WTC11 (cell line): ENCODE measurements at regions not wholly inside any gene's neighbourhood (a gene's known extent, or its start where the extent isn't known, plus 50 kb on each side); places are given as distances from the start of the nearest gene placed in this dataset.

ENCODE experiments used
- ATAC-seq: fragments of 200-7000 bp; cut with Tn5 transposase; 2 replicates; pipeline ENCODE4 v1.10.0; 2021; ENCODE audit warnings: mild to moderate bottlenecking, moderate library complexity
- CTCF ChIA-PET: fragments of 300-600 bp; sonication (Branson Sonifier 250); formaldehyde crosslinking; loops from one replicate; lab custom pipeline; 2021; ENCODE audit warnings: antibody characterized with exemption; lab: Charles Lee
- POLR2A ChIA-PET: fragments of 350-600 bp; sonication (Branson Sonifier 250); formaldehyde crosslinking; loops from one replicate; lab custom pipeline; 2021; ENCODE audit warnings: antibody characterized with exemption; lab: Charles Lee
- DNase-seq: peaks from one replicate; pipeline ENCODE4 v3.0.0; 2021; ENCODE audit warnings: low spot score
- H3K27ac Mint-ChIP-seq: 2 replicates; pipeline ENCODE4 v1.8.0; 2021; ENCODE audit warnings: mixed read lengths
- H3K27me3 Mint-ChIP-seq: 2 replicates; pipeline ENCODE4 v1.8.0; 2021; ENCODE audit warnings: low read depth, mild to moderate bottlenecking, moderate library complexity, mixed read lengths
- H3K36me3 Mint-ChIP-seq: 2 replicates; pipeline ENCODE4 v1.8.0; 2021; ENCODE audit warnings: mixed read lengths
- H3K4me1 Mint-ChIP-seq: 2 replicates; pipeline ENCODE4 v1.8.0; 2022; ENCODE audit warnings: mixed read lengths
- H3K4me3 Mint-ChIP-seq: 2 replicates; pipeline ENCODE4 v1.8.0; 2021; ENCODE audit warnings: mild to moderate bottlenecking, moderate library complexity, mixed read lengths
- H3K9me3 Mint-ChIP-seq: 2 replicates; pipeline ENCODE4 v1.8.0; 2021; ENCODE audit warnings: mixed read lengths
- ATF1 ChIP-seq: sonication (generic); formaldehyde crosslinking; IDR thresholded peaks from 2 replicates; pipeline ENCODE4 v1.8.1; 2023; ENCODE audit warnings: mild to moderate bottlenecking, moderate library complexity, missing genetic modification reagents
- ATF2 ChIP-seq: sonication (generic); formaldehyde crosslinking; IDR thresholded peaks from 2 replicates; pipeline ENCODE4 v1.8.1; 2022; ENCODE audit warnings: low read depth, missing genetic modification reagents, borderline replicate concordance
- ATF3 ChIP-seq: sonication (generic); formaldehyde crosslinking; conservative IDR thresholded peaks from 2 replicates; pipeline ENCODE4 v1.8.1; 2022; ENCODE audit warnings: mild to moderate bottlenecking, missing genetic modification reagents
- CBFB ChIP-seq: sonication (generic); formaldehyde crosslinking; IDR thresholded peaks from 2 replicates; pipeline ENCODE4 v1.8.1; 2022; ENCODE audit warnings: mild to moderate bottlenecking, low read depth, missing genetic modification reagents
- CREB1 ChIP-seq: sonication (generic); formaldehyde crosslinking; IDR thresholded peaks from 2 replicates; pipeline ENCODE4 v1.8.0; 2023; ENCODE audit warnings: mild to moderate bottlenecking, missing genetic modification reagents
- CREM ChIP-seq: sonication (generic); formaldehyde crosslinking; IDR thresholded peaks from 2 replicates; pipeline ENCODE4 v1.8.1; 2022; ENCODE audit warnings: mild to moderate bottlenecking, missing genetic modification reagents, moderate library complexity
- E2F1 ChIP-seq: sonication (generic); formaldehyde crosslinking; IDR thresholded peaks from 2 replicates; pipeline ENCODE4 v1.8.0; 2022; ENCODE audit warnings: mild to moderate bottlenecking, missing genetic modification reagents
- GRHL2 ChIP-seq: fragments of 250-450 bp; sonication (Bioruptor Pico); IDR thresholded peaks from 2 replicates; pipeline ENCODE4 v1.8.0; 2022; ENCODE audit warnings: mild to moderate bottlenecking, moderate library complexity; ENCODE audit not compliant: insufficient replicate concordance, severe bottlenecking
- KAT7 ChIP-seq: sonication (generic); formaldehyde crosslinking; IDR thresholded peaks from 2 replicates; pipeline ENCODE4 v1.8.1; 2023; ENCODE audit warnings: missing genetic modification reagents, mild to moderate bottlenecking, borderline replicate concordance
- MAX ChIP-seq: sonication (generic); formaldehyde crosslinking; IDR thresholded peaks from 2 replicates; pipeline ENCODE4 v1.8.0; 2022; ENCODE audit warnings: mild to moderate bottlenecking, missing genetic modification reagents
- NFE2L1 ChIP-seq: sonication (generic); formaldehyde crosslinking; IDR thresholded peaks from 2 replicates; pipeline ENCODE4 v1.8.1; 2023; ENCODE audit warnings: missing genetic modification reagents
- OVOL2 ChIP-seq: fragments of 250-450 bp; sonication (Bioruptor Pico); IDR thresholded peaks from 2 replicates; pipeline ENCODE4 v1.9.0; 2021; ENCODE audit warnings: mild to moderate bottlenecking, borderline replicate concordance
- PRRX2 ChIP-seq: fragments of 250-450 bp; sonication (Bioruptor Pico); IDR thresholded peaks from 2 replicates; pipeline ENCODE4 v1.8.0; 2021; ENCODE audit warnings: mild to moderate bottlenecking
- RORB ChIP-seq: fragments of 250-450 bp; sonication (Bioruptor Pico); IDR thresholded peaks from 2 replicates; pipeline ENCODE4 v1.9.0; 2021; ENCODE audit warnings: mild to moderate bottlenecking
- ZBTB21 ChIP-seq: sonication (generic); formaldehyde crosslinking; IDR thresholded peaks from 2 replicates; pipeline ENCODE4 v1.8.1; 2023; ENCODE audit warnings: mild to moderate bottlenecking, missing genetic modification reagents, borderline replicate concordance
- ZNF219 ChIP-seq: sonication (generic); formaldehyde crosslinking; IDR thresholded peaks from 2 replicates; pipeline ENCODE4 v1.8.0; 2023; ENCODE audit warnings: missing genetic modification reagents, mild to moderate bottlenecking, borderline replicate concordance
- ZNF396 ChIP-seq: fragments of 250-450 bp; sonication (Bioruptor Pico); IDR thresholded peaks from 2 replicates; pipeline ENCODE4 v1.8.0; 2021; ENCODE audit warnings: mild to moderate bottlenecking, moderate library complexity, borderline replicate concordance
- ZNF416 ChIP-seq: fragments of 250-450 bp; sonication (Bioruptor Pico); IDR thresholded peaks from 2 replicates; pipeline ENCODE4 v1.9.0; 2021; ENCODE audit warnings: mild to moderate bottlenecking, inconsistent platforms
- ZNF423 ChIP-seq: fragments of 250-450 bp; sonication (Bioruptor Pico); IDR thresholded peaks from 2 replicates; pipeline ENCODE4 v2.1.2; 2022; ENCODE audit warnings: mild to moderate bottlenecking, moderate library complexity
- ZNF512 ChIP-seq: sonication (generic); formaldehyde crosslinking; IDR thresholded peaks from 2 replicates; pipeline ENCODE4 v1.8.1; 2022; ENCODE audit warnings: missing genetic modification reagents, borderline replicate concordance
- ZNF671 ChIP-seq: fragments of 250-450 bp; sonication (Bioruptor Pico); IDR thresholded peaks from 2 replicates; pipeline ENCODE4 v1.8.0; 2021; ENCODE audit warnings: mild to moderate bottlenecking
- ZSCAN18 ChIP-seq: fragments of 250-450 bp; sonication (Bioruptor Pico); IDR thresholded peaks from 2 replicates; pipeline ENCODE4 v2.1.2; 2022; ENCODE audit warnings: mild to moderate bottlenecking, moderate library complexity
- TF ChIP-seq, protein P1 (sequence below): fragments of 250-450 bp; sonication (Bioruptor Pico); IDR thresholded peaks from 2 replicates; pipeline ENCODE4 v1.9.0; 2021; ENCODE audit warnings: mild to moderate bottlenecking
- TF ChIP-seq, protein P2 (sequence below): fragments of 200-600 bp; IDR thresholded peaks from 2 replicates; pipeline ENCODE4 v1.8.0; 2022; ENCODE audit warnings: antibody characterized with exemption

GRCh38 chr14:26993556-26993955, 395.7 kb upstream of the NOVA1 start (continued):
- TF ChIP-seq ZNF671 (CRISPR knock-in tag) (no peak), CREM (no peak), MAX (CRISPR knock-in tag) (no peak), KAT7 (CRISPR knock-in tag) (no peak)
- TF ChIP-seq, all 79 proteins: peak for 0

DNA sequence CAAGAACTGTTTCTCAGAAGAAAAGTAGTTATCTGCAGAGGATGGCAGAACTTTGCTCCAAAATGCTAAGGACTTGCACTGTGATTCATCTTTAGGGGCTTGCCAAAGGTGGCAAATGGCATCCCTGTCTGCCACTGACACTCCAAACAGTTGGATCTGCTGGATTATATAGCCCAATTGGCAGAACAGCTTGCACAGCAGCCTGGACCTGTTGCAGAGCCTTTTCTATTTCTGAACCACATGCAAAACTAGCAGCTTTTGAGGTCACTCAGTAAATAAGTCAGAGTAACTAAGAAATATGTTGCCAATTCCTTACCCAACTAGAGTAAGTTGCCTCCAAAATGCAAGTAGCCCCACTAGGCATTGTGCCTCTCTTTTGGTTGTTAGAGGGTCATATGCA, 397.5 kb upstream of the NOVA1 start:
- Mint-ChIP-seq H3K9me3 (no peaks in the 10 kb centered on the region), H3K27ac (no peak overlapping the region), H3K4me1 (no peaks in the 10 kb centered on the region), H3K4me3 (no peak overlapping the region), H3K36me3 (no peaks in the 10 kb centered on the region), H3K27me3 (no peaks in the 10 kb centered on the region)
- TF ChIP-seq GRHL2, result no peak
- no peak for TF ChIP-seq ZNF423 (CRISPR knock-in tag)
- TF ChIP-seq ATF2 (CRISPR knock-in tag), result no peak
- TF ChIP-seq ZNF396 (CRISPR knock-in tag), result no peak
- TF ChIP-seq E2F1, result no peak
- TF ChIP-seq, protein P1, sequence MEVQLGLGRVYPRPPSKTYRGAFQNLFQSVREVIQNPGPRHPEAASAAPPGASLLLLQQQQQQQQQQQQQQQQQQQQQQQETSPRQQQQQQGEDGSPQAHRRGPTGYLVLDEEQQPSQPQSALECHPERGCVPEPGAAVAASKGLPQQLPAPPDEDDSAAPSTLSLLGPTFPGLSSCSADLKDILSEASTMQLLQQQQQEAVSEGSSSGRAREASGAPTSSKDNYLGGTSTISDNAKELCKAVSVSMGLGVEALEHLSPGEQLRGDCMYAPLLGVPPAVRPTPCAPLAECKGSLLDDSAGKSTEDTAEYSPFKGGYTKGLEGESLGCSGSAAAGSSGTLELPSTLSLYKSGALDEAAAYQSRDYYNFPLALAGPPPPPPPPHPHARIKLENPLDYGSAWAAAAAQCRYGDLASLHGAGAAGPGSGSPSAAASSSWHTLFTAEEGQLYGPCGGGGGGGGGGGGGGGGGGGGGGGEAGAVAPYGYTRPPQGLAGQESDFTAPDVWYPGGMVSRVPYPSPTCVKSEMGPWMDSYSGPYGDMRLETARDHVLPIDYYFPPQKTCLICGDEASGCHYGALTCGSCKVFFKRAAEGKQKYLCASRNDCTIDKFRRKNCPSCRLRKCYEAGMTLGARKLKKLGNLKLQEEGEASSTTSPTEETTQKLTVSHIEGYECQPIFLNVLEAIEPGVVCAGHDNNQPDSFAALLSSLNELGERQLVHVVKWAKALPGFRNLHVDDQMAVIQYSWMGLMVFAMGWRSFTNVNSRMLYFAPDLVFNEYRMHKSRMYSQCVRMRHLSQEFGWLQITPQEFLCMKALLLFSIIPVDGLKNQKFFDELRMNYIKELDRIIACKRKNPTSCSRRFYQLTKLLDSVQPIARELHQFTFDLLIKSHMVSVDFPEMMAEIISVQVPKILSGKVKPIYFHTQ (CRISPR knock-in tag), result no peak
- ChIA-PET POLR2A (no interaction called here), CTCF (no interaction called here)
- DNase-seq (no peak), ATAC-seq (no peak)

DNA sequence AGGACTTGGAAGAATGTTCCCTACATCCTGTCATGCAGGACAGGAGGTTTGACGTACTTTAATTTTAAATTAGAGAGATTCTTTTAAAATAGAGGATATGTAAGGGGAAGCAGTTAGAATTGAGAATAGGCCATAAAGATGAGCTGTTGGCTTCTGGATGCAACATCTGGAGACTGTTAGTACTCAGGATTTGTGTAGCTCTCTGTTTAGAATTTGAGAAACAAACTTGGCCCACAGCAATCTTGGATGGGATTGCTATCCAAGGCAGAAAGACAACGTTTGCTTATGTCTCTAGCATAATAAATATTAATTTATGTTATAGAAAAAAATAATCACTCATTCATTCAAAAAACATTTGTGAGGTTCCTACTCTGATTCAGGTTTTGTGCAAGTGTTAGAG, 398.4 kb upstream of the NOVA1 start:
- Mint-ChIP-seq H3K9me3 (no peaks in the 10 kb centered on the region), H3K36me3 (no peaks in the 10 kb centered on the region), H3K4me1 (no peaks in the 10 kb centered on the region), H3K27ac (no peak overlapping the region), H3K4me3 (no peak overlapping the region), H3K27me3 (no peaks in the 10 kb centered on the region)
- ChIA-PET CTCF (no interaction called here), POLR2A (no interaction called here)
- ATAC-seq, result no peak
- DNase-seq, result no peak
- TF ChIP-seq ZNF219 (CRISPR knock-in tag), result no peak
- TF ChIP-seq CBFB (CRISPR knock-in tag), result no peak
- TF ChIP-seq ZNF512 (CRISPR knock-in tag), result no peak
- TF ChIP-seq, protein P2, sequence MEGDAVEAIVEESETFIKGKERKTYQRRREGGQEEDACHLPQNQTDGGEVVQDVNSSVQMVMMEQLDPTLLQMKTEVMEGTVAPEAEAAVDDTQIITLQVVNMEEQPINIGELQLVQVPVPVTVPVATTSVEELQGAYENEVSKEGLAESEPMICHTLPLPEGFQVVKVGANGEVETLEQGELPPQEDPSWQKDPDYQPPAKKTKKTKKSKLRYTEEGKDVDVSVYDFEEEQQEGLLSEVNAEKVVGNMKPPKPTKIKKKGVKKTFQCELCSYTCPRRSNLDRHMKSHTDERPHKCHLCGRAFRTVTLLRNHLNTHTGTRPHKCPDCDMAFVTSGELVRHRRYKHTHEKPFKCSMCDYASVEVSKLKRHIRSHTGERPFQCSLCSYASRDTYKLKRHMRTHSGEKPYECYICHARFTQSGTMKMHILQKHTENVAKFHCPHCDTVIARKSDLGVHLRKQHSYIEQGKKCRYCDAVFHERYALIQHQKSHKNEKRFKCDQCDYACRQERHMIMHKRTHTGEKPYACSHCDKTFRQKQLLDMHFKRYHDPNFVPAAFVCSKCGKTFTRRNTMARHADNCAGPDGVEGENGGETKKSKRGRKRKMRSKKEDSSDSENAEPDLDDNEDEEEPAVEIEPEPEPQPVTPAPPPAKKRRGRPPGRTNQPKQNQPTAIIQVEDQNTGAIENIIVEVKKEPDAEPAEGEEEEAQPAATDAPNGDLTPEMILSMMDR, result no peak
- no peak for TF ChIP-seq ZNF416 (CRISPR knock-in tag)
- no peak for TF ChIP-seq PRRX2 (CRISPR knock-in tag)
- TF ChIP-seq OVOL2 (CRISPR knock-in tag), result no peak
- no peak for TF ChIP-seq ATF3 (CRISPR knock-in tag)
- no peak for TF ChIP-seq ZBTB21 (CRISPR knock-in tag)
- no peak for TF ChIP-seq ZNF423 (CRISPR knock-in tag)
- no peak for TF ChIP-seq ATF1 (CRISPR knock-in tag)
- TF ChIP-seq ZSCAN18, result no peak
- no peak for TF ChIP-seq CREB1
- TF ChIP-seq NFE2L1 (CRISPR knock-in tag), result no peak
- no peak for TF ChIP-seq MAX (CRISPR knock-in tag)
- TF ChIP-seq RORB (CRISPR knock-in tag), result no peak
